RWPE1 (cell line): ENCODE measurements at regions not wholly inside any gene's neighbourhood (a gene's known extent, or its start where the extent isn't known, plus 50 kb on each side); places are given as distances from the start of the nearest gene placed in this dataset.

ENCODE experiments used
- CTCF ChIA-PET: fragments of 350-600 bp; sonication (Branson Sonifier 250); formaldehyde crosslinking; extraction: SDS; loops from one replicate; lab custom pipeline; 2021; lab: Yijun Ruan, JAX
- POLR2A ChIA-PET: fragments of 400-600 bp; formaldehyde crosslinking; extraction: SDS; loops from one replicate; lab custom pipeline; 2020; ENCODE audit warnings: antibody characterized with exemption; ENCODE audit not compliant: low non-redundant PET; lab: Yijun Ruan, JAX
- DNase-seq: peaks from one replicate; pipeline ENCODE4 v3.0.0; 2012; ENCODE audit warnings: low spot score
- H3K27ac ChIP-seq: fragments of 450-650 bp; 2 replicates; pipeline ENCODE4 v1.5.1; 2017
- TF ChIP-seq, protein P1 (sequence below): fragments of 450-650 bp; conservative IDR thresholded peaks from 2 replicates; pipeline ENCODE4 v1.5.1; 2017; ENCODE audit warnings: low read depth, mild to moderate bottlenecking

GRCh38 chr16:54685682-54686081 is 245.0 kb upstream of the IRX5 start:
- POLR2A ChIA-PET = no interaction called here
- CTCF ChIA-PET = no interaction called here
- TF ChIP-seq, protein P1, sequence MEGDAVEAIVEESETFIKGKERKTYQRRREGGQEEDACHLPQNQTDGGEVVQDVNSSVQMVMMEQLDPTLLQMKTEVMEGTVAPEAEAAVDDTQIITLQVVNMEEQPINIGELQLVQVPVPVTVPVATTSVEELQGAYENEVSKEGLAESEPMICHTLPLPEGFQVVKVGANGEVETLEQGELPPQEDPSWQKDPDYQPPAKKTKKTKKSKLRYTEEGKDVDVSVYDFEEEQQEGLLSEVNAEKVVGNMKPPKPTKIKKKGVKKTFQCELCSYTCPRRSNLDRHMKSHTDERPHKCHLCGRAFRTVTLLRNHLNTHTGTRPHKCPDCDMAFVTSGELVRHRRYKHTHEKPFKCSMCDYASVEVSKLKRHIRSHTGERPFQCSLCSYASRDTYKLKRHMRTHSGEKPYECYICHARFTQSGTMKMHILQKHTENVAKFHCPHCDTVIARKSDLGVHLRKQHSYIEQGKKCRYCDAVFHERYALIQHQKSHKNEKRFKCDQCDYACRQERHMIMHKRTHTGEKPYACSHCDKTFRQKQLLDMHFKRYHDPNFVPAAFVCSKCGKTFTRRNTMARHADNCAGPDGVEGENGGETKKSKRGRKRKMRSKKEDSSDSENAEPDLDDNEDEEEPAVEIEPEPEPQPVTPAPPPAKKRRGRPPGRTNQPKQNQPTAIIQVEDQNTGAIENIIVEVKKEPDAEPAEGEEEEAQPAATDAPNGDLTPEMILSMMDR = no peak
- DNase-seq = no peak
- H3K27ac ChIP-seq = no peak overlapping the region

- TF ChIP-seq, protein P1 = no peak
- H3K27ac ChIP-seq = no peak overlapping the region
- POLR2A ChIA-PET = no interaction called here
- no peak for DNase-seq
- CTCF ChIA-PET = no interaction called here
Observed at GRCh38 chr16:54679531-54679930, 251.1 kb upstream of the IRX5 start.

DNA sequence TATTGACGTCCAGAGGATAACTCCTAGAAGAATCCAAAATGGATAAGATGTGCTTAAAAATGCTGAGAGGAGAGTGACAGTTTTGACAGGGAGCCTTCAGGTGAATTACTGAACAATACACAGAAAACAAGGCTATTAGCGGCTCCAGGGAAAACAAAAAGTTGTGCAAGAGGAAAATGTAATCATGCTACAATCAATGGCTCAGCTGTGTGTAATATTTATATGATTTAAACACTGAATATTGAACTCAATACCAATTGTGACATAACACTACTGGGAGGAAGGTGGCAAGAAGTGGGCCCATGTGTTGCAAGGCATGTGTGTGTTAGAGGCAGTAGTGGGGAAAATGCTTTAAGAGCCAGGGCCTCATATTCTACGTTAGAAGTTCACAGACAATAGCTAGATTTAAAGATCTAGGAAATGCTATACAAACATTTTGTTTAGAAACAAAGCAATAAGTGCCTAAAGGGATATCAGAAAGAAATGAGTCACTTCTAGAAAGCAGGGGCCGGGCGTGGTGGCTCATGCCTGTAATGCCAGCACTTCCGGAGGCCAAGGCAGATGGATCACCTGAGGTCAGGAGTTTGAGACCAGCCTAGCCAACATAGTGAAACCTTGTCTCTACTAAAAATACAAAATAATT is 253.2 kb upstream of the IRX5 start:
- no peak overlapping the region for H3K27ac ChIP-seq
- TF ChIP-seq, protein P1 = no peak
- ChIA-PET CTCF (interaction anchor here (0.6 kb wide), 1 partner anchor 313 kb away, joined by 3 read pairs; no protein-coding TSS in a partner anchor), POLR2A (no interaction called here)
- DNase-seq = peak; percentile 8

DNA sequence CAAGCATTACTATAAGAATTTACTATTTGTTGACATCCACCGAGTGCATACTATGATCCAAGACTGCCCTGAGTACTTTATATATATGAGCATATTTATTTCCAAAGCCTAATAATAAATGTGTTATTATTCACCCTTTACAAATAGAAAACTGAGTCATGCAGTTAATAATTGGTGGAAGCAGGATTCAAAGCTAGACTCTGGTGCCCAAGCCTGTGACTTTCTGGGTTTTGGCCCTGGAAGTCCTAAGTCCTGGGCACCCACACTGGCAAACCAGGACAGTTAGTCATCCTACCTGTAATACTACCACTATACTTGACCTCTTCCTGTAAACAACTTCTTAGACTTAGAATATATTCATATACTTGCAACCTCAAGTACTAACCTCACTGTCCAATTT is 257.4 kb upstream of the IRX5 start:
- CTCF ChIA-PET = no interaction called here
- H3K27ac ChIP-seq = no peak overlapping the region
- DNase-seq = no peak
- TF ChIP-seq, protein P1 = no peak
- POLR2A ChIA-PET = no interaction called here

GRCh38 chr16:54672500-54672899 is 258.2 kb upstream of the IRX5 start:
- ChIA-PET POLR2A (no interaction called here), CTCF (no interaction called here)
- H3K27ac ChIP-seq = no peak overlapping the region
- no peak for DNase-seq
- TF ChIP-seq, protein P1 = no peak

- CTCF ChIA-PET = interaction anchor here (0.6 kb wide), 1 partner anchor 34 kb away, joined by 3 read pairs; no protein-coding TSS in a partner anchor
- TF ChIP-seq, protein P1 = no peak
- POLR2A ChIA-PET = no interaction called here
- no peak for DNase-seq
- peak overlapping the region; percentile 58 for H3K27ac ChIP-seq
Observed at GRCh38 chr16:54657709-54658102, 273.0 kb upstream of the IRX5 start.
